ENCODE measurements at regions not wholly inside any gene's neighbourhood (a gene's known extent, or its start where the extent isn't known, plus 50 kb on each side); places are given as distances from the start of the nearest gene placed in this dataset.
A peak's percentile ranks its signal among the peaks of the same experiment; 100 is the strongest.

DNA sequence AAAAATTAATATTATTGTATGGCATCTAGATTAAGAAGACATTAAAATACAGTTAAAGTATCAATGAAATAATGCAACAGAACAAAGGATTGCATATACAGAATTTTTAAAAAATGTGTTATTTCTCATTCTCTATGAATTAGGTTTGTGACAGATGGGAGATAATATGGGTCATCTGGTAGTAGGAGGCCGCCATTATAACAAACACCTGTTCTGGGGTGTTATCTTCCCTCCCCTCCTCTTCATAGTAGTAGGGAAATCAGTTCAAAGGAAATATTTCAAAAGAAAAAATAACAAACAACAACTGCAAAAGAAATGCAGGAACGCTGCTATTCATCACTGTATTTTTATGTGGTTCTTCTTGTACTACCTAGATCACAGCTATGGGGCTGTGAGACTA is 187.0 kb upstream of the ATP2B1 start:
- no peak for DNase-seq

DNA sequence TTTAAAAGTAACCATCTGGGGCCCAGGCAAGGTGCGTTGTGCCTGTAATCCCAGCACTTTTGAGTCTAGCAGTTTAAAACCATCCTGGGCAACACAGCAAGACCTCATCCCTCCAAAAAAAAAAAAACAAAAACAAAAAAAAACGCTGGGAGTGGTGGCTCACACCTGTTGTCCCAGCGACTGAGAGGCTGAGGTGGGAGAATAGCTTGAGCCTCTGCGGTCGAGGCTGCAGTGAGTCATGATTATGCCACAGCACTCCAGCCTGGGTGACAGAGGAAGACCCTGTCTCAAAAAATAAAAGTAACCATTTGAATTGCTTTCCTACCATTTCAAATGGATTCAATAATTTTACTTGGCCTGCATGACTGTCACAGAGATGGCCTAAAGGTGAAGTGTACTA is 186.5 kb upstream of the ATP2B1 start:
- DNase-seq: no peak

DNA sequence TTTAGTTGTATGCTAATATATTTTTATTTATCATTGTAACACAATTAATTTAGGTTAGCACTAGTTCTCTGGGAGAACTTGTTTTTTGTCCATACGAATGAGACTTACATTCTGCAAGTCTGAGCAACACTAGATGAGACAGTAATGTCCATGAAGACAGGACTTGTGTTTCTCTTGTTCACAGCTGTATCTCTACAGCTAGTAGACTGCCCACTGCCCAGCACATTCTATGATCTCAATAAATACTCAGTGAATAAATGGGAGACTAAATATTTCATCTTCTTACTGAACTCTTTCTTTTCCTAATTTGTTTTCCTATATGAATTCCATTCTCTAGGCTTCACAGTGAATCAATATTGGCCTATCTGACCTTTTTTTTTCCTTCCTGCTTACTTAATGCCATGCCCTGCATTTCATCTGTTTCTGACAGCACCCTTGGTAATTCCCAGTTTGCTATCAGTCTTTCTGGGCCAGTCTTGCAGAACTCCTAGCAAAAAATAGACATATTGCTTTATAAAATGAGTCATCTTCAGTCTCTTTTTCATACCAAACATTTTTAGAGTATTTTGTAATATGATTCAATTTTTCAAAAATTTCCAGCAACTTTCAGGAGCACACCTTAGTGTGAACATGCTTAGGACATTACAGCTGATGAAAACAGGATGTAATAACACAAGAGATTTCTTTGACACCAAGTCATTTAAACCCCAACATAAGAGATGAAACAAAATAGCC is 185.5 kb upstream of the ATP2B1 start:
- no peak for DNase-seq

DNA sequence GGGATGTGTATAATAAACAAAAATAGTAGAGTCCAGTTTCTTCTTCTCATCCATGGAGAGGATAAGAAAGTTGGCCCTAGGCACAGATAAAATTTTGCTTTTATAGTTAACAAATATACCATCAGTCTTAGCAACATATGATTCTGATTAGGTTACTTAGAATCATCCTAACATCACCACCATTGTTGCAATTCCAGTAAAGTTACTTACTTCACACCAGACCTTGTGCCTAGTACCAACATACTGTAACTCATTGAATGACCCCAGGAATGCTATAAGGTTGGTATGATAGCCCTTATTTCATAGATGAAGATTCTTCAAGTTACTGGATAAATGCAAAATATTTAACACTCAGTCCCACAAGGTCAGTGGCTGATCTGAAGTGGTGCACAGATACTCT is 183.8 kb upstream of the ATP2B1 start:
- no peak for DNase-seq

DNA sequence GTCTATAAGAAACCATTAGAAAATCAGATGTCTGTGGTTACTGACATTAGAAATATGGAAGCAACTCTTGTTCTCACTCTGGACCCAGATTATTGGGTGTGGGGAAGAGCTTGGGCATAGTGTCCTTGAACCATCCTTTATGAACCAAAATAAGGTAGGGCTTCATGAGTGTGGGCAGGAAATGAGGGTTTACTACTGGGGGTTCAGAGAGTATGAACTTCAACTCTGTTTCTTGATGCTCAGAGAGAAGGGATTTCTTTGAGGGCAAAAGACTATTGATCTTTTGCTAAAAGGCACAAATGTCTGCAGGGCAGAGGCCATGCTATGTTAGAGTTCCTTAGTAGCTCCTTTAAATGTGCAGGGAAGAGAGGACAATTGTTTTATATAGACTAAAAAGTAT is 183.3 kb upstream of the ATP2B1 start:
- DNase-seq: no peak

DNA sequence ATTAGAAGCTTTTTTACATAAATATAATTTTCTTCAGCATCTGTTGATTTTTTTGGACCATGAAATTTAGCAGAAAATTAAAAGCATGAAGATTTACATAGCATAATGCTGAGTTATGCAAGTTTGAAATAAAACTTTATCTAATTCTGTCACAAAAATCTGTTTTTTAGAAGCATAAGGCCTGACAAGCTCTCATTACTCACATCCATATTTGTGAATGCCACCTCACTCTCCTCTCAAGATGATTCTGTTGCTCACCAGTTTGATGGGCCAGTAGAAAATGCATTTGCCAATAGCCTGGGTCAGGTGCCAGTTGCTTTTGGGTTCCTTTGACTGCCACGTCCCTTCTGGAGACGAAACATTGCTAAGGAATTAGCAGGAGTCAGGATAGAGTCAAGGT is 181.5 kb upstream of the ATP2B1 start:
- no peak for DNase-seq

DNA sequence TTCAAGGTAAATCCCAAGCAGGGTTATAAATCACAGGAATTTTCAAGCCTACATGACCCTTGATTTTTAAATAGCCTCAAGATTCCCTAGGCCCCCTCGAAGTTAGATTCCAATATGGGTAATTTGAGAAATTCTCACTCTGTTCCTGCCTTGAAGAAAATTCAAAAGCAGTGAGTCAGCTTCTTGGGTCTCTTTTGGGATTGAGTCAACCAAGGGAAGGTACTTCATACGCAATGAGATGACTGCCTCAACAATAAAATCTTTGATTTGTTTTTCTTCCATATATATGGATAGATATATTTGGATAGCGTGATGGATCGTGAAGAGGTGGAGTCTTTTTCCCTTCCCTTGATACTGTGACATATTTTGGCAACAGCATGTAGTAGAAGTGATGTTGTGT is 180.4 kb upstream of the ATP2B1 start:
- no peak for DNase-seq

DNA sequence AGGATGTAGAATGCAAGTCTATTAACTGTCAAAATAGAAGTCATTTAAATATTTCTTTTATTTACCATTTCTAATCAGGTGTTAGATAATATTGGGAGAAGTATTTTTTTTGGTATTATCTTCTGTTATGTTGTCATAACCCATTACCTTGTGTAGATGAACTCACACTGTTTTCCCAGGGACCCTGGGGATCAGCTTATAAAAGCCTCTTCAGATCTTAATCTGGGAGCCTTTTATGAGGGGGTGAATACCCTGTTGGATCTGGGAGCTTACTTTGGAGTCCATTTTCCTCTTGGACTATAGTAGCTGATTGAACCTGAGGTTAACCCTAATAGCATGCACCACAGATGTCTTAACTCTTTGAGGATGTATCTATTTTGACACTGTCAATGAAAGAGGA is 176.3 kb upstream of the ATP2B1 start:
- DNase-seq: no peak

DNA sequence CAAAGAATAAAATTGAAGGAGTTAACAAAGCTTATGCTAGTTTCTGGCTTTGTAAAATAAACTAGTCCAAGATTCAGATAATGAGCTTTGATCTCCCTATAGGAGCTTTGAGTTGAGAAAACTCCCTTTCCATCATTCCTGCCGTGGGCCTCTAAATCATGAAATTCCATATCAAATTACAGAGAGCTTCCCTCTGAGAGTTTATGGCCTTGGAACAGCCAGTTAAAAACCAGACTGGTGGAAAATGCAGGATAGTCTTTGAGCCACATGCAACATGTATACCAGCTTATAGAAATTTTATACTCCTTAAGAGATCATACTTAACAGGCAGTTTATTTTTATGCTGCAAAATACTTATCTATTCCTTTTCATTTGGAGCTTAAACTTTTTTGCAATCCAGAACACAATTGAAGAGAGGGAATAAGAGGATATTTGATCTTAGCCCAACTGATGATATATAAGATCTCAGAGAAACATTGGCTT is 175.8 kb upstream of the ATP2B1 start:
- no peak for DNase-seq

DNA sequence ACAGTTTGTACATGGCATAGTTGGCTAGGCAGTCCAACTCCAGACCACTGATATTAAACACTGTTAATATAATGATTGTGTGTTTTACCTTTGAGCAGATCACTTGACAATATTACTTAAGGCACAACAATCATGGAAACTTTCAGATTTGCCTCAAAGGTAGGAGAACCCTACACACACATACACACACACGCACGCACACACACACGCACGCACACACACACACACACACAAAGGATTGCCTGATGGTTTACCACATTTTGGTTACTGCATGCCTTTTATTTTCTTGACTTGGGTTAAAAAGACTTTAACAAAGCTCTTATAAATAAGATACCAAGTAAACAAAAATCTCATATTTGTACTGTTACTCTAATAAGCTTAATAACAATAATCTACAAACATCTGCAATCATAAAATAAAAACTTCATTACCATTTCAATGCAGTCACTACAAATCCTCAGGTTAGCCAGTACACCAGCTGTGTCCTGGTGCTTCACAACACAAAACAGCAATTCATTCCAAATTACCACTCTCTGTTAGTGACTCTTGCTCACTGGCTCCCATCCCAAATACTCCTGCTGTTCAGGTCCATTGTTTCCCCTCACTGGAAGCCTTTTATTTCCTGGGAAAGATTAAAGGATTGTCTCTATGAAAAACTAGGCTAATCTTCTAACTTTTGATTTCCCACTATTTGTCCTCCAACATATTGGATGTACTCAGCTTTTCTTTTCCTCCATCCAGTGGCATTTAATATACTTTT is 175.2 kb upstream of the ATP2B1 start:
- DNase-seq: no peak

DNA sequence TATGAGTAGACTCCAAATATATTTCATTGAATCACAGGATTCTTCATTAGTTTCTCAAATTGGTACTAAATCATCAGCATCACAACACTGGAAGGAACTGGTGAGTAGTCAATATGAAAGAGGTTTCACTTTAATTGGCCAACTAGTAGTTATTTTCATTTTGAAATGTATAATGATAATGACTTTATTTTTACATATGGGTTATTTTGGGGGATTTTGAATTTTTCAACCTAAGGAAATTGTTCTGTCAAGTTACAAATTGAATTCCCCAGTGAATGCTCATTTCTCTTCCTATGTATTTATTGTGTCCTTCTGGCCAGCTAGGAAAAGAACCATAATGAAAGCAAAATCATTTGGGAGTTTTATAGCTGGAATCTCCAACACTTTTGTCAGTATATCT is 174.2 kb upstream of the ATP2B1 start:
- no peak for DNase-seq

DNA sequence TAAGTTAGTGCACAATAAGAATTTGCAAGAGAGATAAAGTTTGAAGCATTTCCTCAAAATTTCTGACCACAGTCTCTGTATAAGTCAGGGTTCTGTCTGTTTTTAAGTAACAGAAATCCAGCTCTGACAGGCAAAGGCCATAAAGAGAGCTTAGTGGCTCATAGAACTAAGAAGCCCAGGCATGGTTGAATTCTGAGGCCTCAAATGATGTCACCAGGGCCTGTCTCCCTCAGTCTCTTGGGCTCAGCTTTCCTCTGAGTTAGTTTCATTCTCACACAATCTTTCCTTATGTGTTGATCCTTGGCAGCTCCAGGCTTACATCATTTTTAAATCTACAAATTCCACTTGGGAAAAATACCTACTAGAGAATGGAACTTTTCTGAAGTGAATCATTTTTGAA is 173.4 kb upstream of the ATP2B1 start:
- no peak for DNase-seq

DNA sequence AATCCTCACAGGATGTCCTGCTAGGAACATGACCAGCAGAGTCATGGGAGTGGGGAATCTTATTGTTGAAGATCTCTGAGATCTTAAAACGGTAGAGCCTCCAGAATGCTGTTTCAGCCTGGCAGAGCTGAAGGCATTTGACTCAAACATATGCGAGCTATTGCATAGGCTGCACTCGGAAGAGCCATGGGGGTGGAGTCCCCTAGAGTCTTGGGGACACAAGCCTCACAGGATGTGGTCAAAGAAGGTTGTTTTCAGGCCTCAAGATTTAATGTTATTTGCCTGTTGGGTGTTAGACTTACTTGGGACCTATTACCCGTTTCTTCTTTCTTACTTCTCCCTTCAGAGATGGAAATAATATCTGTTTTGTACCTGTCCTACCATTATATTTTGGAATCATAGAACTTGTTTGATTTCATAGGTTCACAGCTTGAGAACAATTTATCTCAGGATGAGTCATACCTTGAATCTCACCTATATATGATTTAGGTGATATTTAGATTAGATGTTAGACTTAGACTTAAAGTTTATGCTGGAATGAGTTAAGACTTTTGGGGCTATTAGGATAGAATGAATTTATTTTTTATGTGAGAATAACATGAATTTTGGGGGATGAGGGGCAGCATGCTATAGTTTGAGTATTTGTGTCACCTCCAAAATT is 172.2 kb upstream of the ATP2B1 start:
- DNase-seq: peak; percentile 72

DNA sequence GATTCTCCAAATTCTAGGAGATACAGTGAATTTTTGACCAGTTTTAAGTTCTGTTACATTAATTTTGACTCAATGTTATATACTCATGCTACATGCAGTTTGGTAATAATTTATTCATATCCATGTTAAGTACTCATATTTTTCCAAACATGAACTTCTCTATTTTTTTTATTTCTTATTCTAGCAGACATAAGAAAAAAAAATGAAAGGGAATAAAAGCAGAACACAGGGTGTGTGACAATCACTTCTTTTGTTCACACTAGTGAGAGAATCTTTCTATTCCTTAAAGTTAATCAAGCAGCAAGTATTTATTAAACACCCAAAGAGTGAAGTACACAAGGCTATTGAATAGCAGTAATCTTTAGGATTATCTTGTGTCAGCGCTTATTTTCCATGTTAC is 171.1 kb upstream of the ATP2B1 start:
- no peak for DNase-seq

DNA sequence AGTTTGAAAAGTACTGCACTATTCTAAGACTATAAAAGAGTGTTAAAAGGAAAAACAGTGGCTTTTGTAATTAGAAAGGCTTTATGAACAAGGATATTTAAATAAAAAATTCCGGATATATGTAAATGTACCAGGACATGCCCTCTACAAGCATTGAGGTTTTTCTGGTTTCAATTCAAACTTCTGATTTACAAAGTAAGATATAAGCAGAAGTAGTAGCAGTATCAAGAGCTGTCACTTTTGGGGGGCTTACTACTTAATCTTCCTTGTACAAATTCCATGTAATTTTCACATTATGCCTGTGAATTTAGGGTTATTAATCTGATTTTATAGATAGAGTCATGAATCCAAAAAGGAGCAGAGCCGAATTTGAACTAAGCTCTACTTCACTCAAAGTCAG is 170.3 kb upstream of the ATP2B1 start:
- DNase-seq: no peak

DNA sequence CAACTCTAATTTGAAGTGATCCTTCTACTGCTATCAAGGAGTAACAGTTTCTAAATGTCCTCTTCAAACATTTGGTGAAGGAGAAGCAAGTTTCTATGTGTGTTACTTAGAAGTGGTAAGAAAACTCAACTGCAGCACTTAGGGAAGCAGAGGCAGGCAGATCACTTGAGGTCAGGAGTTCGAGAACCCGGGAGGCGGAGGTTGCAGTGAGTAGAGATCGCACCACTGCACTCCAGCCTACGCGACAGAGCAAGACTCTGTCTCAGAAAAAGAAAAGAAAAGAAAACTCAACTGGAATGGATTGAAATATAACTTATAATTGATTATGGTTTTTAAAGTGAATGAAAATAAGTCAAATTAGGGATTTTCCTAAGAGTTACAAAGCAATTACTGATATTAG is 169.7 kb upstream of the ATP2B1 start:
- no peak for DNase-seq

DNA sequence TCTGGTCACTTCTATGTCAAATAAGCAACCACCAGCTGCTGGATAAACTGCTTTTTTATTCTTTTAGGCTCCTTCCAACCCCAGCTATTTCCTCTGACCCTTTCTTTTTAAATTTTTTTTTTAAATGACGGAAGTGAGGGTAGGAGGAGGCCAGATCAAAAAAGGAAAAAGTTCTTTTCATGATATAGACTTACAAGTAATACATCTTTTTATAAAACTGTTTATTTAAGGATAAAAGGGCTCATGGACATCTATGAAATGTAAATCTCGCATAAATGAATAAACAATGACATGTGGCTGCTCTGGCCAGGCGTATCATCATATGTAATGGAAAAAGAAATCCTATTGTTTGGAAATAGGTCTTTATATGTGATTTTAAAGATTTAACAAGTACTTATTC is 169.0 kb upstream of the ATP2B1 start:
- DNase-seq: no peak

DNA sequence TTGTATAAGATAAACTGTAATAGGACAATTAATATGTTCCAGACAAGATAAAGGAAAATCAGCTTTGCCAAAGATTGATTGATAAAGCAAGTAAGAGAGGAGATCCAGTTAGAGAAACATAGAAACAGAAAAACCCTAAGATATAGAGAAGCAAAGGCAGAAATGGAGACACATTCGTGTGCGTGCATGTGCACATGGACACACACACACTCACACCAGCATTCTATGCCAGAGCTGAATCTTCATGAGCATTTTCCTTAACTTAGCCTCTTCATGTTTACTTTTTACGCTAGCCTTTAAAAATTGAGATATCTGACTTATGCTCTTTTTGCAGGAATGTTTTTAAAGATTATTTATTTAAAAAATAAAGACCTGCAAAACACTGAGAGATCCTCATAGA is 168.5 kb upstream of the ATP2B1 start:
- no peak for DNase-seq

DNA sequence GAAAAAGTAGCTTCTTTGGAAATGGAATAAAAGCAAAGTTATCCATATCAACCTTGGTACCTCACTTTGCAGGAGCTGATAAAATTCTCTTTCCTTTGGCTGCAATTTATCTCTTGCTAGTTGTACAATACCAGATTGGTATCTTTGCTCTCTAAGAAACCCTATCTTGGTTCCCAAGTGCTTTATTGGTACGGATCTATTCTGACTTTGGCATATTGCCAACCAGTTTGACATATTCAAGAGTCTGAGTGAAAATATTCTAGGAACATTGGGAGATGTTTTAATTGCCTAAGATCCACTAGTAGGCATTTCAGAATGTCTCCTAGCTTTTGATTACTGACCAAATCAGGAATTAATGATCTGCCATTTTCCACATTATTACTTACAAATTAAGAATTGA is 167.2 kb upstream of the ATP2B1 start:
- no peak for DNase-seq

DNA sequence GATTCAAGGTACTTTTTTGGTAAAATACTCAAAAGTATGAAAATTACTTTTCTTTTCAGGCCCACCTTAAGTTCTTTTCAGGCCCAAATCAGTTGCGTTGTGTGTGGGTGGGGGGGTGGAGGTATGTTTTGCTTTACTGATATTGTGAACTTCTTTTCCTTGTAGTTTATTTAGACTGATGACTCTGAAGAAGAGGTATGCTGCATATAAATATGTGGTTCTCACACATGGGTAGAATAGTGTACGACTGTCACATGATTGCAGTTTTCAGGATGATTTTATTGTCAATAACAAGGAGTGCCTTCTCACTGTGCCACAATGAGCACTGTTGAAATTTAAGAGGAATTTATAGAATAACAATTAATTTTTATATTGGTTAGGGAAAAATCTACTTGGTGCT is 166.6 kb upstream of the ATP2B1 start:
- DNase-seq: no peak

DNA sequence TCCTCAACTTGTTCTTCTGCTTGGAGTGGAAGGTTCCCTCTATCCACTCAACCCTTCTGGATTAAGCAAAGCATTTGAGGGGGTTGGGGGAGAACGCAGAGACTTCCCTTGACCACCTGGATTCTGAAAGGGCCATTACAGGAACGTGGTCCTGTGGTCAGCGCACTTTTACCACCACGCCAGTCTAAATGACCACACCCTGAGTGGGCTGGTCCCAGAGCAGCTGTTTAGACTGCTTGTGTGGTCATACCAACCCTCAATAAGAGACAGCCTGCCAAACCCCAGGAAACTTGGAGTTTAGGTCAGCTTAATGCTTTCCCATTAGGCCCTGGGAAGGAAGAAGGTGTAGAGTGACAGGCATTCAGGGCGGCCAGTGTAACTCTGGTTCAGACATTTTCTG is 165.5 kb upstream of the ATP2B1 start:
- DNase-seq: no peak

DNA sequence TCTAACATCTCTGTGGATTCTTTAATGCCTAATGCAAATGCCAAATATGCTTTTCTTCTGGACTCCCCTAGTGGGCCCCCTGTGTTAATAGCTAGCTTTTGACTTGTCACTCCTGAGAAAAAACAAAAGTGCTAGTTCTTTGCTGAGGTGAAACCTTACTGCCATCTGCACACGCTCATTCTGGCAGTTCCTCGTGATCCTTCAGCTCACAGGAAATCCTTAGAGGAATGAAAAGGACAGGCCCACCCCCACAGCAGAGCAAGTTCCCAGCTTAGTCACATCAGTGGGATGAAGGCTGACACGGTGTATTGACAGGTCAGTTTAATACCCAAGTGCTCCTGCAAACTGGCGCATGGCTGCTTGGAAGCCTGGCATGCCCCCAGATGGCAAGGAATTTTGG is 165.1 kb upstream of the ATP2B1 start:
- DNase-seq: no peak

DNA sequence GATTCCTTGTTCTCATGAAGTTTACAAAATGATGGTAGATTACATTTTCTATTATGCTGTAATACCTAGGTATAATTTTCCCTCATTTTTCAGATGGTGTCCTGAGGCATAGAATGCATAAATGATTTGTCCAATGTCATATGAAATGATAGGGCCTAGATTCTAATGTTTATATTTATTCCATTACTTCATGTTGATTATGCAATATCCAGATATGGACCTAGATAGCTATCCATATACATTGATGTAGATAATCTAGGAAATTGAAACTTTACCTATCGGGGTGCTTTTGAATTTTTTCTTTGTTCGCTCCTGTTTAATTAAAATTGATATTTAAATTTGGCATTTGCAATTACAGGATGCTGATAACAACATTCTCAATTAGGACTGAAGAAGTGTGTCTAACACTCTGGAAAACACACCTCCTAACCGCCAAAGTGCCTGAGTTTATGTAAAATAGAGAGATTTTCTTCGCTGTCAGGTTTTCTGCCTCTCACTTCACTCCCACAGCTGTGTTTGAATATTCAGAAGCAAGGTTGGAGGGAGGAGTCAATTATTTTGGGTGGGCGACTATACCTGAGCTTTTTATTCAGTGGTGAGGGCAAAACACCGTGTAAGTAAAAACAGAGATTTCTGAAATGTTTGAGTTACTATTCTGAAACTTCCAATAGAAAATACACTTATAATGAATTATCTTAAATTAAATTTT is 164.4 kb upstream of the ATP2B1 start:
- no peak for DNase-seq

All from activated effector memory CD4-positive, alpha-beta T cell treated with anti-CD3 and anti-CD28 coated beads, Interleukin-2, amount 50 U/mL, for 16 hours (primary cell).